A549 (cell line): ENCODE measurements at regions not wholly inside any gene's neighbourhood (a gene's known extent, or its start where the extent isn't known, plus 50 kb on each side); places are given as distances from the start of the nearest gene placed in this dataset.

Experiments
- ATAC-seq, 2 experiments: fragments of 200-7000 bp in 1 of 2; fragments of >200 bp in 1 of 2; cut with Nextera tagmentation in 1 of 2; cut with Tn5 transposase in 1 of 2; 3 replicates each; pipeline versions ENCODE4 v1.8.0 to v1.9.1; 2018 to 2020; ENCODE audit warnings: mild to moderate bottlenecking in 1 of 2, moderate library complexity in 1 of 2
- CTCF ChIA-PET: fragments of 300-600 bp; sonication (Branson Sonifier 250); formaldehyde crosslinking; extraction: SDS; loops from one replicate; lab custom pipeline; 2021; ENCODE audit warnings: antibody characterized with exemption, inconsistent platforms; lab: Yijun Ruan, JAX
- POLR2A ChIA-PET: fragments of 350-600 bp; formaldehyde crosslinking; extraction: SDS; loops from one replicate; lab custom pipeline; 2021; ENCODE audit warnings: antibody characterized with exemption, inconsistent platforms; lab: Yijun Ruan, JAX
- DNase-seq, 2 experiments: peaks; one replicate each; pipeline versions ENCODE4 v3.0.0 to v3.0.0-alpha.2; 2011 to 2016; ENCODE audit warnings: low read depth in 1 of 2, low spot score in 1 of 2
- FAIRE-seq: peaks from 2 replicates; lab custom pipeline; 2011; peaks lifted over from hg19 to GRCh38; lab: Jason Lieb, UNC
- H3K27ac ChIP-seq, 2 experiments: fragments of >200 bp; sonication (Bioruptor Twin); formaldehyde crosslinking; 3 replicates each; pipeline ENCODE4 v1.5.1; 2016 to 2017
- H3K4me1 ChIP-seq: fragments of >200 bp; sonication (Bioruptor Twin); formaldehyde crosslinking; 3 replicates; pipeline ENCODE4 v1.6.1; 2016
- H3K4me2 ChIP-seq: fragments of >200 bp; sonication (Bioruptor Twin); formaldehyde crosslinking; 3 replicates; pipeline ENCODE4 v1.6.1; 2016
- H3K4me3 ChIP-seq: fragments of >200 bp; sonication (Bioruptor Twin); formaldehyde crosslinking; 3 replicates; pipeline ENCODE4 v1.5.1; 2016
- H3K9me3 ChIP-seq: fragments of >200 bp; sonication (Bioruptor Twin); formaldehyde crosslinking; 3 replicates; pipeline ENCODE4 v1.6.1; 2016
- BCL3 ChIP-seq: fragments of >200 bp; sonication (Bioruptor Twin); formaldehyde crosslinking; IDR thresholded peaks from 3 replicates; pipeline ENCODE4 v1.6.1; 2016
- CBX8 ChIP-seq: fragments of 200-600 bp; sonication (generic); IDR thresholded peaks from 2 replicates; pipeline ENCODE4 v1.6.1; 2016
- CEBPB ChIP-seq, 2 experiments: fragments of >200 bp in 1 of 2; sonication (Bioruptor Twin) in 1 of 2; formaldehyde crosslinking in 1 of 2; IDR thresholded peaks; 2 replicates each; pipeline ENCODE4 v1.6.1; 2012 to 2016
- CHD4 ChIP-seq: fragments of 200-600 bp; sonication (generic); IDR thresholded peaks from 2 replicates; pipeline ENCODE4 v1.6.1; 2016; ENCODE audit warnings: antibody characterized with exemption, mild to moderate bottlenecking, borderline replicate concordance
- E2F6 ChIP-seq: IDR thresholded peaks from 2 replicates; pipeline ENCODE4 v1.6.1; 2012; ENCODE audit warnings: low read depth, borderline replicate concordance
- EHMT2 ChIP-seq: fragments of 200-600 bp; sonication (generic); IDR thresholded peaks from 2 replicates; pipeline ENCODE4 v1.6.1; 2016; ENCODE audit warnings: antibody characterized with exemption, low read depth, mild to moderate bottlenecking, moderate library complexity
- FOSL2 ChIP-seq, 2 experiments: fragments of 450-650 bp in 1 of 2; fragments of >200 bp in 1 of 2; sonication (Bioruptor Twin) in 1 of 2; formaldehyde crosslinking; IDR thresholded peaks; 2 replicates each; pipeline versions ENCODE4 v1.5.0 to v1.6.1; 2016 to 2020; ENCODE audit warnings: mild to moderate bottlenecking in 1 of 2, moderate library complexity in 1 of 2
- GATA3 ChIP-seq: IDR thresholded peaks from 2 replicates; pipeline ENCODE4 v1.6.1; 2012; ENCODE audit warnings: borderline replicate concordance
- HDAC2 ChIP-seq: fragments of 200-600 bp; sonication (generic); IDR thresholded peaks from 2 replicates; pipeline ENCODE4 v1.6.1; 2016
- HES2 ChIP-seq: fragments of >200 bp; sonication (Bioruptor Twin); formaldehyde crosslinking; IDR thresholded peaks from 2 replicates; pipeline ENCODE4 v1.6.1; 2016
- HOXA7 ChIP-seq: fragments of 250-450 bp; sonication (Bioruptor Pico); IDR thresholded peaks from 2 replicates; pipeline ENCODE4 v1.5.0; 2020; ENCODE audit warnings: mild to moderate bottlenecking, moderate library complexity
- HOXB13 ChIP-seq: fragments of 250-450 bp; sonication (Bioruptor Pico); IDR thresholded peaks from 2 replicates; pipeline ENCODE4 v1.5.0; 2020; ENCODE audit warnings: low read depth, mild to moderate bottlenecking, moderate library complexity
- MAZ ChIP-seq: fragments of 150-350 bp; IDR thresholded peaks from 2 replicates; pipeline ENCODE4 v1.6.1; 2014; ENCODE audit warnings: antibody characterized with exemption, low read depth, low read length, borderline replicate concordance
- NFE2L2 ChIP-seq: fragments of 150-350 bp; conservative IDR thresholded peaks from 2 replicates; pipeline ENCODE4 v1.6.1; 2014; ENCODE audit warnings: low read length
- NPAS2 ChIP-seq: fragments of 250-450 bp; sonication (Bioruptor Pico); IDR thresholded peaks from 2 replicates; pipeline ENCODE4 v1.8.0; 2022; ENCODE audit warnings: mild to moderate bottlenecking, moderate library complexity, borderline replicate concordance
- PBX3 ChIP-seq: IDR thresholded peaks from 2 replicates; pipeline ENCODE4 v1.6.1; 2012
- POLR2A ChIP-seq: IDR thresholded peaks from 2 replicates; pipeline ENCODE4 v1.6.1; 2012; ENCODE audit warnings: mild to moderate bottlenecking, low read length
- RARB ChIP-seq: fragments of 250-450 bp; sonication (Bioruptor Pico); IDR thresholded peaks from 2 replicates; pipeline ENCODE4 v1.8.0; 2021; ENCODE audit warnings: mild to moderate bottlenecking, moderate library complexity
- RCOR1 ChIP-seq: fragments of 150-350 bp; IDR thresholded peaks from 2 replicates; pipeline ENCODE4 v1.6.1; 2014; ENCODE audit warnings: antibody characterized with exemption, low read length, low read depth
- SREBF2 ChIP-seq: fragments of 450-650 bp; IDR thresholded peaks from 2 replicates; pipeline ENCODE4 v1.6.1; 2014; ENCODE audit warnings: mild to moderate bottlenecking, moderate library complexity
- TFCP2L1 ChIP-seq: fragments of 250-450 bp; sonication (Bioruptor Pico); IDR thresholded peaks from 2 replicates; pipeline ENCODE4 v1.5.0; 2021; ENCODE audit warnings: mild to moderate bottlenecking
- ZC3H11A ChIP-seq: fragments of 450-650 bp; IDR thresholded peaks from 2 replicates; pipeline ENCODE4 v1.6.1; 2014; ENCODE audit warnings: antibody characterized with exemption, mild to moderate bottlenecking
- ZSCAN20 ChIP-seq: fragments of 250-450 bp; sonication (Bioruptor Pico); IDR thresholded peaks from 2 replicates; pipeline ENCODE4 v1.8.0; 2022; ENCODE audit warnings: mild to moderate bottlenecking, moderate library complexity
- WGBS: methylation state at CpG from one replicate; pipeline ENCODE4 v1.1.6; 2017; ENCODE audit errors: missing lambda C conversion rate; 5-methylcytosine and 5-hydroxymethylcytosine counted together
- TF ChIP-seq, protein P1 (sequence below): IDR thresholded peaks from 2 replicates; pipeline ENCODE4 v1.6.1; 2012
- TF ChIP-seq, protein P2 (sequence below): fragments of 150-350 bp; IDR thresholded peaks from 2 replicates; pipeline ENCODE4 v1.6.1; 2014; ENCODE audit warnings: low read depth, mild to moderate bottlenecking, low read length
- TF ChIP-seq, protein P3 (sequence below): fragments of 450-650 bp; IDR thresholded peaks from 2 replicates; pipeline ENCODE4 v1.6.1; 2014; ENCODE audit warnings: antibody characterized with exemption
- TF ChIP-seq, protein P4 (sequence below): fragments of 250-450 bp; sonication (Bioruptor Pico); IDR thresholded peaks from 2 replicates; pipeline ENCODE4 v1.5.0; 2020; ENCODE audit warnings: low read depth, mild to moderate bottlenecking, moderate library complexity

GRCh38 chr22:27173530-27173929 lies 516.1 kb downstream of the MIAT start:
- no peak overlapping the region for H3K4me3 ChIP-seq
- FAIRE-seq: no peak
- no peaks in the 10 kb centered on the region for H3K9me3 ChIP-seq
- 71% methylated on average over 5 of the region's 5 CpGs for WGBS
- no peak for DNase-seq
- peaks cover 16% of the 10 kb centered on the region for H3K4me1 ChIP-seq
- no peak for ATAC-seq
- ChIA-PET CTCF (no interaction called here), POLR2A (no interaction called here)
- no peak overlapping the region for H3K27ac ChIP-seq
- H3K4me2 ChIP-seq: no peak overlapping the region
- no peak for TF ChIP-seq HOXB13 (CRISPR knock-in tag)
- TF ChIP-seq, protein P1, sequence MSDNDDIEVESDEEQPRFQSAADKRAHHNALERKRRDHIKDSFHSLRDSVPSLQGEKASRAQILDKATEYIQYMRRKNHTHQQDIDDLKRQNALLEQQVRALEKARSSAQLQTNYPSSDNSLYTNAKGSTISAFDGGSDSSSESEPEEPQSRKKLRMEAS: no peak
- TF ChIP-seq NFE2L2: no peak
- no peak for TF ChIP-seq CHD4
- TF ChIP-seq NPAS2 (CRISPR knock-in tag): no peak
- no peak for TF ChIP-seq ZSCAN20 (CRISPR knock-in tag)
- TF ChIP-seq TFCP2L1: no peak
- TF ChIP-seq CEBPB (IDR thresholded peaks at IDR 0.05): no peak
- TF ChIP-seq RARB (CRISPR knock-in tag): no peak
- no peak for TF ChIP-seq RCOR1
- TF ChIP-seq, protein P2, sequence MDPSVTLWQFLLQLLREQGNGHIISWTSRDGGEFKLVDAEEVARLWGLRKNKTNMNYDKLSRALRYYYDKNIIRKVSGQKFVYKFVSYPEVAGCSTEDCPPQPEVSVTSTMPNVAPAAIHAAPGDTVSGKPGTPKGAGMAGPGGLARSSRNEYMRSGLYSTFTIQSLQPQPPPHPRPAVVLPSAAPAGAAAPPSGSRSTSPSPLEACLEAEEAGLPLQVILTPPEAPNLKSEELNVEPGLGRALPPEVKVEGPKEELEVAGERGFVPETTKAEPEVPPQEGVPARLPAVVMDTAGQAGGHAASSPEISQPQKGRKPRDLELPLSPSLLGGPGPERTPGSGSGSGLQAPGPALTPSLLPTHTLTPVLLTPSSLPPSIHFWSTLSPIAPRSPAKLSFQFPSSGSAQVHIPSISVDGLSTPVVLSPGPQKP: no peak
- no peak for TF ChIP-seq ZC3H11A
- TF ChIP-seq CBX8: no peak
- no peak for TF ChIP-seq SREBF2
- TF ChIP-seq, protein P3, sequence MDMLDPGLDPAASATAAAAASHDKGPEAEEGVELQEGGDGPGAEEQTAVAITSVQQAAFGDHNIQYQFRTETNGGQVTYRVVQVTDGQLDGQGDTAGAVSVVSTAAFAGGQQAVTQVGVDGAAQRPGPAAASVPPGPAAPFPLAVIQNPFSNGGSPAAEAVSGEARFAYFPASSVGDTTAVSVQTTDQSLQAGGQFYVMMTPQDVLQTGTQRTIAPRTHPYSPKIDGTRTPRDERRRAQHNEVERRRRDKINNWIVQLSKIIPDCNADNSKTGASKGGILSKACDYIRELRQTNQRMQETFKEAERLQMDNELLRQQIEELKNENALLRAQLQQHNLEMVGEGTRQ: no peak
- no peak for TF ChIP-seq EHMT2
- TF ChIP-seq E2F6: no peak
- no peak for TF ChIP-seq FOSL2 (IDR thresholded peaks at IDR 0.05)
- TF ChIP-seq FOSL2 (CRISPR knock-in tag; IDR thresholded peaks at IDR 0.05): no peak

DNA sequence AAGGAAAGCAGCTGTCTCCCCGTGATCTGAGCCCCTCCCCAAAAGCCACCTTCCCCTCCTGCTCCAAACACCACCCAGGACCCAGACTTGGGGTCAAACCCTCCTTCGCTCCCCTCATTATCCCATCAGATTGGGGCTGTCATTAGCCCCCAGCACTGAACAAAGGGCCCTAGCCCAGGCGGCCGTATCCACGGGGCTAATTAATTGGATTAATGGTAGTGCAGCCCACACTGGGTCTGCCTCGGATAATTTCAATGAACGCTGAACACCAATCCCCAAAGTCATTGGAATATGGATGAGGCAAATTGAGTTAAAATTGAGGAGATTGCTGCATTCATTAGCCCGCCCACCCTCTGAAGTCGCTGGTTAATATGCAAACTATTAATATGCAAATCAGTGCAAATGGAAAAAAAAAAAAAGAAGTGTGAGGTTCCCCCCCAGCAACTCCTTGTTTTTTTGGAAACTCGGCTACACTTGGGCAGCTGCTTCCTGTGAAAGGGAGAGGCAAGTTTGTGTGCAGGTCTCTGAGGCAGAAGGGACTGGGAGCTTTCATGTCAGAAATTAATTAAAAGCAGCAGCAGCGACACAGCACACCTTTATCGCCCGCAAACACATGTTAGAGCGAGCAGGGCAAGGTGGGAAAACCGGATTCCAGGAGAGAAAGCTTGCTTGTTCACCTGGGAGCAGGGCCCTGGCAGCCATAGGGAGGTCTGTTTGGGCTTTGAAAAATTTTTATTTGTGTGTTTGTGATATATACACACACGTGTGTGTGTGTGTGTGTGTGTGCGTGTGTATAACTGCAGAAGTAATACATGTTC lies 517.8 kb downstream of the MIAT start:
- Histone ChIP-seq H3K27ac (peak overlapping the region in 1 of 2 experiments; percentile 45; a peak in 2 of 6 replicates), H3K4me1 (peaks cover 11% of the 10 kb centered on the region), H3K4me3 (no peak overlapping the region), H3K9me3 (no peaks in the 10 kb centered on the region), H3K4me2 (no peak overlapping the region)
- ATAC-seq (no peak), FAIRE-seq (no peak), DNase-seq (no peak)
- ChIA-PET POLR2A (no interaction called here), CTCF (interaction anchor here (0.7 to 0.8 kb wide), 2 partner anchors 21 to 346 kb away, joined by 3 to 4 read pairs; no protein-coding TSS in a partner anchor)
- no peak for TF ChIP-seq GATA3
- WGBS: 75% methylated on average over 17 of the region's 17 CpGs

DNA sequence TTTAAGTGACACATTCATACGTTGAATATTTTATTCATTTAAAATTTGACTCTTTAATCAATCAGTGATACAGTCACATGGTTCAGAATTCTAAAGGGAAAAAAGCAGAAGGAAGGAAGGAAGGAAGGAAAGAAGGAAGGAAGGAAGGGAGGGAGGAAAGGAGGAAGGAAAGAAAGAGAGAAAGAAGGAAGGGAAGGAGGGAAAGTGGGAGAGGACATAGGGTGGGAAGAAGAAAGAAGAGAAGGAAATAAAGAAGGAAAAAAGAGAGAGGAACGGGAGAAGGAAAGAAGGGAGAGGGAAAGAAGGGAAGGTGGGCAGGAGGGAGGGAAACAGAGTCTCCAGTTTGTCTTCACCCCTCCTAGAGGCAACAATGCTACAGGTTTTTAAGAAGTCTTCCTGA lies 518.6 kb downstream of the MIAT start:
- Histone ChIP-seq H3K4me2 (no peak overlapping the region), H3K4me1 (peaks cover 3% of the 10 kb centered on the region), H3K9me3 (no peaks in the 10 kb centered on the region), H3K4me3 (no peak overlapping the region), H3K27ac (no peak overlapping the region)
- no peak for ATAC-seq
- POLR2A ChIA-PET: no interaction called here
- no peak for DNase-seq
- WGBS: 52% methylated on average over 2 of the region's 2 CpGs
- CTCF ChIA-PET: interaction anchor here (0.7 to 0.9 kb wide), 2 partner anchors 11 to 347 kb away, joined by 3 read pairs; no protein-coding TSS in a partner anchor
- FAIRE-seq: no peak
- TF ChIP-seq HDAC2 (no peak), TFCP2L1 (no peak), CEBPB (IDR thresholded peaks at IDR 0.05) (no peak), MAZ (no peak), BCL3 (no peak), CHD4 (no peak), POLR2A (no peak), PBX3 (no peak), FOSL2 (IDR thresholded peaks at IDR 0.05) (no peak), FOSL2 (CRISPR knock-in tag; IDR thresholded peaks at IDR 0.05) (no peak), HOXA7 (CRISPR knock-in tag) (no peak), HES2 (no peak), NPAS2 (CRISPR knock-in tag) (no peak)
- TF ChIP-seq, protein P1: no peak
- TF ChIP-seq, protein P4, sequence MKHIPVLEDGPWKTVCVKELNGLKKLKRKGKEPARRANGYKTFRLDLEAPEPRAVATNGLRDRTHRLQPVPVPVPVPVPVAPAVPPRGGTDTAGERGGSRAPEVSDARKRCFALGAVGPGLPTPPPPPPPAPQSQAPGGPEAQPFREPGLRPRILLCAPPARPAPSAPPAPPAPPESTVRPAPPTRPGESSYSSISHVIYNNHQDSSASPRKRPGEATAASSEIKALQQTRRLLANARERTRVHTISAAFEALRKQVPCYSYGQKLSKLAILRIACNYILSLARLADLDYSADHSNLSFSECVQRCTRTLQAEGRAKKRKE: no peak
